CD4-positive, alpha-beta T cell treated with Interleukin-4 for 1 hour (primary cell): ENCODE measurements at regions not wholly inside any gene's neighbourhood (a gene's known extent, or its start where the extent isn't known, plus 50 kb on each side); places are given as distances from the start of the nearest gene placed in this dataset.

ENCODE experiments used
- DNase-seq, 2 donors: peaks; one replicate each; pipeline ENCODE4 v3.0.0-alpha.2; 2020 to 2022

GRCh38 chr7:131110297-131111080 is 217.2 kb upstream of the MKLN1 start:
- DNase-seq: no peak

GRCh38 chr7:131111081-131111576 is 216.5 kb upstream of the MKLN1 start:
- DNase-seq: peak; percentile 81 to 86

DNA sequence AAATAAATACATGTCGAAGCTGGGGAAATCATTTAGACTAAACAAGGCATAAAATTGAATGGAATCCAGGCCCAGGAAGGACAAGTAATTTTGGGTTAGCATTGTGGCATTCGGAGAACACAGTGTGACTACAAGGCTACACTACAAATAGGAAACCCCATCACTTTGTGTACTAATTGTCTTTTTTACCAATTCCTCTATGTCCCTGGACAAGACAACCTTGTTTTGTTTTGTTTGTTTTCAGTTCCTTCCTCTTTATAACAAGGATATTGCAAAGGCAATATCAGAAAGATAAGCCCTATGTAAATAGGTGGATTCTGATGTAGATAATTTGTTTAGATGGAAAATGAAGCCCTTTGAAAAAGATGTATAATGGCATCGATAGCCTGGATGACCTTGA is 215.9 kb upstream of the MKLN1 start:
- DNase-seq: no peak

GRCh38 chr7:131112431-131112830 is 215.2 kb upstream of the MKLN1 start:
- peak; percentile 6 to 61 for DNase-seq

- no peak for DNase-seq
These were observed 212.3 kb upstream of the MKLN1 start for GRCh38 chr7:131115340-131115739.

DNA sequence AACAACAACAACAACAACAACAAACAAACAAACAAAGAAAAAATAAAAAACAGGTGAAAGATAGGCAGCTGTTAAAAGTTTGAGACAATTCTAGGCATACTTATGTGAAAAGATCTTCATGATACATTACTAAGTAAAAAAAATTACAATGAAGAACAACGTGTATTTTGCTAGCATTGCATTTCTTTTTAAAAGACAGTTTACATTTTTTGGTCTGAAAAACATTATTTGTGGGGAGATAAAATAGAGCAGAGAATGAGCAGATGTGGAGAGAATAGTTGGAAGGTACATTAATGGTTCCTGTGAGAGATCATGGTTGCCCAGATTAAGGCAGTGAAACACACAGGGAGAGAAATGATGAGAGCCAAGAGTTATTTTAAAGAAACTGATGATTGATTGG is 210.2 kb upstream of the MKLN1 start:
- no peak for DNase-seq

- no peak for DNase-seq
These were observed 208.3 kb upstream of the MKLN1 start for GRCh38 chr7:131119381-131119780.

DNA sequence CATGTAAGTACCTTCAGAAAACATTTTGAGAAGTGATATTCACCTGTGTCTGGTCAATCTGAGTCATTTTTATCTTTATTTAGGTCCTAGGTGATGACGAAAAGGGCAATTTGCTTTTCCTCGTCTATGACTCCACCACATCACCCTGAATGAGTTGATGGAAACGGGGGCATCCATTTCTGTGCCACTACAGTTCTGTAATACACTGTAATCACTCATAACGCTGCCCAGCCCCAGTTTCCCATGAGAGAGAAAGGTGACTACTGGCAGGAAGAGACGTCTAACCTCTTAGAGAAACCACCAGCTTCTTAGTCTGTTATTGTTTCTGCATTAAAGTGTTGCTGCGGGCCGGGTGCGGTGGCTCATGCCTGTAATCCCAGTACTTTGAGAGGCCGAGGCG is 205.3 kb upstream of the MKLN1 start:
- DNase-seq: no peak

DNA sequence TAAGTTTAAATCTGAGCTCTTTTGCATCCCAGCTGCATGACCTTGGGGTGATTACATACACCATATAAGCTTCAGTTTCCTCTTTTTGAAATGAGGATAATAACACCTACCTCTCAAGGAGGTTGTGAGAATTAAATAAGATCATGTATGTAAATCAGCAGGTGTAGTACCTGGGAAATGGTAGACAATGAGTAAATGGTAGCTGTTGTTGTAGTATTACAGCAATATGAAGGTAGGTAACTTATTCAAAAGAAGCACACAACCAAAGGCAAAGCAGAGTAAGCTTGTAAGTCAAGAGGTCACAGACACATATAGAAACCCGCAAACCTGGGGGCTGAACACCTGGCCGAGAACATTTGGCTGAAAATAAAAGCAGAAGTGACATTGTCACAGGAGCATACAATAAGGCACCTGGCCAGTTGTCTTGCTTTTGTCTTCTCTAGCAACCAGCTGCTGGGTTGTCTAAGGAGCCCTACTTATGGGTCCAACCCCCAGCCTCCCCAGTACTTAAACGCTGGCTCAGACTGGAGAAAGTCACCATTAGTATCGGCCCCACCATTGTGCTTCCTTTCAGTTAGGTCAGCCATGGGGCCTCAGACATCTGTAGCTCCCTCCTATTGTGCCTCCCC is 203.6 kb upstream of the MKLN1 start:
- peak in 1 of 2 donors; percentile 79 for DNase-seq

GRCh38 chr7:131124867-131125266 is 202.8 kb upstream of the MKLN1 start:
- DNase-seq: no peak

GRCh38 chr7:131130324-131130723 is 197.4 kb upstream of the MKLN1 start:
- DNase-seq: no peak

GRCh38 chr7:131131012-131131745 is 196.5 kb upstream of the MKLN1 start:
- no peak for DNase-seq

GRCh38 chr7:131131746-131132431 is 195.8 kb upstream of the MKLN1 start:
- no peak for DNase-seq

GRCh38 chr7:131139462-131139861 is 188.2 kb upstream of the MKLN1 start:
- no peak for DNase-seq

- no peak for DNase-seq
These were observed 186.2 kb upstream of the MKLN1 start for GRCh38 chr7:131141443-131141967.

DNA sequence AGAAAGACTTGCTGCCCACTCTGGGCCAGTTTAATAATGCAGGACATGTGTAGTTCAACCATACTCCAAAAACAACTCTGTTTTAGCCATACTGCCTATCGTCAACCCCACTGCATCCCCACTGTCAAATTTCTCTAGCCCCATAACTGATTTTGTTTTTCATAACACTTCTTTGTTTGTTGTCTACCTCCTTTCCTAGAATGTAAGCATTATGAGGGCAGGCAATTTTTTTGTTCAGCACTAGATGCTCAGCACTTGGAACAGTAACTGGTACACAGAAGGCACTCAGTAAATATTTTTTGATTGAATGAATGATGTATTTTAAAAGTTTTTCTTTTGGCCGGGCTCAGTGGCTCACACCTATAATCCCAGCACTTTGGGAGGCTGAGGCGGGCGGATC is 183.8 kb upstream of the MKLN1 start:
- no peak for DNase-seq

GRCh38 chr7:131145026-131145425 is 182.7 kb upstream of the MKLN1 start:
- DNase-seq: no peak

DNA sequence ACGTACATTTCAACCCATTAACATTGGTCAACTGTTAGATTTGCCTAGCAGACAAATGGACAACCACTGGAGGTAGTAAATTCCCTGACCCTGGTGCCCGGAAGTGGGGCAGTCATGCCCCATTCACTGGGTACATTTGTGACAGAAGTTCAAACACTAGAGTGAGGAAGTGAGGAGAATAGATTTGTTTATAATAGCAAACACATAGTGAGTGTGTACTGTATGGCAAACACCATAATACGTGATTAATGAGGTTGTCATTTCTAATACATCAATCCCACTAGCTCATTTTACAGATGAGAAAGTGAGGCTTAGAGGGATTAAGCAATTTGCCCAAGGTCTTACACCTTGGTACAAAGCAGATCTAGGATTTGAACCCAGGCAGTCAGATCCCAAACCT is 181.9 kb upstream of the MKLN1 start:
- no peak for DNase-seq

GRCh38 chr7:131147604-131148003 is 180.1 kb upstream of the MKLN1 start:
- no peak for DNase-seq

- no peak for DNase-seq
These were observed 179.4 kb upstream of the MKLN1 start for GRCh38 chr7:131148258-131148657.

DNA sequence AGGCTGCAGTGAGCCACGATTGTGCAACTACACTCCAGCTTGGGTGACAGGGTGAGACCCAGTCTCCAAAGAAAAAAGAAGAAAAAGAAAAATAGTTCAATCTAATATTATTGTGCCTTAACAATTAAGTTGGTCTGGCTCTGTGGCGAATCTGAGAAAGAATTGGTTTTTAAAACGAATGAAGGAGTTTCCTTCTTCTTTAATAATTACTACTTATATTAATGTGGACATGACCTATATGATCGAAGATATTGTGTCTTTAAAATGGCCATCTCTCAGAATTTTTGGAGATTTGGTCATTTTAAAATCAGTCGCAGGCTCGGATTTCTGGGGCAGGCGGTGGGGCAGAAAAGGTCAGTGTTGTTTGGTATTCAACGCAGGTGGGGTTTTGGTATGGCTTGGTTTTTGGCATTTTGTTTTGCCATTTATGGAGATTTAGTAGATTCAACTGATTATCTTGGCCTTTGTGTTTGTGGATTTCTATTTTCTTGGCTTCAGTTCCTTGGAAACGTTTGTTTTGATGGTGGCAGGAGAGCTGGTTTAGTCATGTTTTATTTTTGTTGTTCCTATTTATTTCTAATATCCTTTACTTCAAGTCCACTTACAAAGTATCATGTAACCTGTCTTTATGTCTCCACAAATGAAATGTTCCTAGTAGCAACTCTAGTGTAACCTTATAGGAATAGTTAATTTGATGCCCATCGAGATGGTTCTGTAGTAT is 178.8 kb upstream of the MKLN1 start:
- no peak for DNase-seq

DNA sequence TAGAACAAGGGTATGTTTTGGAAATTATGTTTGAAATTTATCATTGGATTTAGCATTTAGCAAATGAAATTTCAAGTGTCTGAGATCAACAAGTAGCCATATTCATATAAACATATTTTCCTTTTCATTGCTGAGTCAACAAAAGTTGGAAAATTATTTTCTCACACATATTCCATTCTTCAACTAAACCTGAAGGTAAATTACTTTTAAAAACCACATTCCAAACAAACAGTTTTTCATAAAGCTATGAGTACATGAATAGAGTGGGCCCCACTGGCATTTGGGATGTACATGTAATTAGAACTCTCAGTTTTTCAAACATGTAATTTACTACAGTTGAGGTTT is 178.3 kb upstream of the MKLN1 start:
- DNase-seq: no peak
